ENCODE measurements at regions not wholly inside any gene's neighbourhood (a gene's known extent, or its start where the extent isn't known, plus 50 kb on each side); places are given as distances from the start of the nearest gene placed in this dataset.

DNA sequence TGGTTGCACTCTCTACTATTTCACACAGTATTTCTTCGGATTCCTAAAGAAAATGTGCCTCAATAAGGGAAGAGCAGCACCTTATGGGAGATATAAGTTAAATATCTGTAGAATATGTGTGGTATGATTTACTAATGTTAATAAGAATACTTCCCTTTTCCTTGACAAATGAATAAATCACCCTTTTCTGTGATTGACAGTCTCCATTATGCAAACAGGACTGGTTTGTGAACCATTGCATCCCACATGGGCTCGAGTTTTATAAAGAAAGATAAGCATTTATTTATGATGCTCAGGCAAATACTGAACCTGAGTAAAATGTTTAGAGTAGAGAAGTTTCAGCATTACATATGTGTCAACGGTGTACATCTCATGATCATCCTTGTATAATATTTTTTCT lies 587.7 kb upstream of the BRINP3 start:
- TF ChIP-seq, protein P1, sequence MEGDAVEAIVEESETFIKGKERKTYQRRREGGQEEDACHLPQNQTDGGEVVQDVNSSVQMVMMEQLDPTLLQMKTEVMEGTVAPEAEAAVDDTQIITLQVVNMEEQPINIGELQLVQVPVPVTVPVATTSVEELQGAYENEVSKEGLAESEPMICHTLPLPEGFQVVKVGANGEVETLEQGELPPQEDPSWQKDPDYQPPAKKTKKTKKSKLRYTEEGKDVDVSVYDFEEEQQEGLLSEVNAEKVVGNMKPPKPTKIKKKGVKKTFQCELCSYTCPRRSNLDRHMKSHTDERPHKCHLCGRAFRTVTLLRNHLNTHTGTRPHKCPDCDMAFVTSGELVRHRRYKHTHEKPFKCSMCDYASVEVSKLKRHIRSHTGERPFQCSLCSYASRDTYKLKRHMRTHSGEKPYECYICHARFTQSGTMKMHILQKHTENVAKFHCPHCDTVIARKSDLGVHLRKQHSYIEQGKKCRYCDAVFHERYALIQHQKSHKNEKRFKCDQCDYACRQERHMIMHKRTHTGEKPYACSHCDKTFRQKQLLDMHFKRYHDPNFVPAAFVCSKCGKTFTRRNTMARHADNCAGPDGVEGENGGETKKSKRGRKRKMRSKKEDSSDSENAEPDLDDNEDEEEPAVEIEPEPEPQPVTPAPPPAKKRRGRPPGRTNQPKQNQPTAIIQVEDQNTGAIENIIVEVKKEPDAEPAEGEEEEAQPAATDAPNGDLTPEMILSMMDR (IDR thresholded peaks at IDR 0.05) = no peak
- TF ChIP-seq POLR2A (IDR thresholded peaks at IDR 0.05) = no peak
- no peak for TF ChIP-seq POLR2AphosphoS5 (IDR thresholded peaks at IDR 0.05; ENCODE audit: insufficient read depth in 1 of 2, low read depth in 1 of 2)

Measured in vagina (tissue), 2 donors.